CD14-positive monocyte (primary cell): ENCODE measurements at regions not wholly inside any gene's neighbourhood (a gene's known extent, or its start where the extent isn't known, plus 50 kb on each side); places are given as distances from the start of the nearest gene placed in this dataset.

Source experiments
- DNase-seq, 3 donors: peaks; one replicate each; pipeline ENCODE4 v3.0.0-alpha.2; 2011 to 2022
- H2AFZ ChIP-seq: 2 replicates; pipeline ENCODE4 v1.6.0; 2012; ENCODE audit warnings: mild to moderate bottlenecking, low read depth, low read length, inconsistent platforms; ENCODE audit not compliant: insufficient read depth, poor library complexity, severe bottlenecking
- H3K27ac ChIP-seq, 2 donors: 1 replicate in 1 of 2; 2 replicates in 1 of 2; pipeline ENCODE4 v1.5.1; 2012 to 2013; ENCODE audit warnings: low read length in 2 of 2, control low read depth in 1 of 2, inconsistent platforms in 1 of 2, low read depth in 1 of 2, mild to moderate bottlenecking in 1 of 2
- H3K27me3 ChIP-seq, 2 donors: one replicate each; pipeline versions ENCODE4 v1.6.0 to v1.6.1; 2011 to 2013; ENCODE audit warnings: low read length in 2 of 2; ENCODE audit not compliant: control insufficient read depth in 2 of 2, insufficient read depth in 2 of 2
- H3K36me3 ChIP-seq, 2 donors: replicated peaks in 1 of 2; 1 replicate in 1 of 2; 2 replicates in 1 of 2; pipeline versions ENCODE4 v1.5.1 to v1.6.1; 2012 to 2013; ENCODE audit warnings: low read length in 2 of 2, control low read depth in 1 of 2, inconsistent platforms in 1 of 2, mild to moderate bottlenecking in 1 of 2; ENCODE audit not compliant: insufficient read depth in 2 of 2, control insufficient read depth in 1 of 2
- H3K4me1 ChIP-seq, 2 donors: 1 replicate in 1 of 2; 2 replicates in 1 of 2; pipeline versions ENCODE4 v1.5.1 to v1.6.1; 2012 to 2013; ENCODE audit warnings: low read length in 2 of 2, control low read depth in 1 of 2, inconsistent platforms in 1 of 2, mild to moderate bottlenecking in 1 of 2, moderate library complexity in 1 of 2; ENCODE audit not compliant: insufficient read depth in 2 of 2, control insufficient read depth in 1 of 2
- H3K4me2 ChIP-seq: replicated peaks from 2 replicates; pipeline ENCODE3; 2012; ENCODE audit warnings: low read length, moderate library complexity, mild to moderate bottlenecking; ENCODE audit not compliant: poor library complexity, severe bottlenecking; ENCODE audit errors: extremely low read depth
- H3K4me3 ChIP-seq, 3 experiments: fragments of 200-600 bp in 1 of 3; sonication (generic) in 1 of 3; replicated peaks in 1 of 3; 1 replicate in 2 of 3; 2 replicates in 1 of 3; pipeline ENCODE4 v1.5.1; 2011 to 2013; ENCODE audit warnings: low read length in 3 of 3, mild to moderate bottlenecking in 3 of 3, control low read depth in 2 of 3, low read depth in 2 of 3, inconsistent platforms in 1 of 3, moderate library complexity in 1 of 3
- H3K79me2 ChIP-seq: 2 replicates; pipeline ENCODE4 v1.6.0; 2012; ENCODE audit warnings: mild to moderate bottlenecking, control low read depth, inconsistent platforms, low read length, moderate library complexity; ENCODE audit not compliant: insufficient read depth
- H3K9ac ChIP-seq: 2 replicates; pipeline ENCODE4 v1.6.0; 2017; ENCODE audit warnings: low read length, mild to moderate bottlenecking; ENCODE audit not compliant: insufficient read depth, poor library complexity, severe bottlenecking
- H3K9me3 ChIP-seq, 2 donors: replicated peaks in 1 of 2; 1 replicate in 1 of 2; 2 replicates in 1 of 2; pipeline versions ENCODE4 v1.5.1 to v1.6.1; 2012 to 2013; ENCODE audit warnings: low read length in 2 of 2, control low read depth in 1 of 2; ENCODE audit not compliant: control insufficient read depth in 1 of 2, insufficient read depth in 1 of 2
- H4K20me1 ChIP-seq: 2 replicates; pipeline ENCODE4 v1.6.0; 2012; ENCODE audit warnings: mild to moderate bottlenecking, low read length, control low read depth, moderate library complexity; ENCODE audit not compliant: insufficient read depth
- H3K27ac Mint-ChIP-seq, 7 donors: one replicate each; pipeline ENCODE4 v1.8.0; 2020; ENCODE audit warnings: mild to moderate bottlenecking in 7 of 7, mixed read lengths in 7 of 7, moderate library complexity in 6 of 7, inconsistent platforms in 2 of 7
- H3K27me3 Mint-ChIP-seq, 3 donors: one replicate each; pipeline ENCODE4 v1.8.0; 2021 to 2022; ENCODE audit warnings: low read depth in 3 of 3, mild to moderate bottlenecking in 3 of 3, mixed read lengths in 3 of 3, moderate library complexity in 3 of 3, inconsistent platforms in 1 of 3
- H3K36me3 Mint-ChIP-seq, 2 donors: one replicate each; pipeline ENCODE4 v1.8.0; 2020; ENCODE audit warnings: mixed read lengths in 2 of 2, inconsistent platforms in 1 of 2, mild to moderate bottlenecking in 1 of 2
- H3K4me1 Mint-ChIP-seq: one replicate; pipeline ENCODE4 v1.8.0; 2020; ENCODE audit warnings: mild to moderate bottlenecking, mixed read lengths
- H3K4me3 Mint-ChIP-seq, 2 donors: one replicate each; pipeline ENCODE4 v1.8.0; 2020; ENCODE audit warnings: mild to moderate bottlenecking in 2 of 2, mixed read lengths in 2 of 2, moderate library complexity in 1 of 2
- H3K9me3 Mint-ChIP-seq, 7 donors: one replicate each; pipeline ENCODE4 v1.8.0; 2020 to 2022; ENCODE audit warnings: mixed read lengths in 7 of 7, mild to moderate bottlenecking in 6 of 7, moderate library complexity in 6 of 7, inconsistent platforms in 2 of 7
- CTCF ChIP-seq: fragments of 200-600 bp; IDR thresholded peaks from one replicate; pipeline ENCODE4 v1.8.0; 2022; ENCODE audit warnings: antibody characterized with exemption, mild to moderate bottlenecking
- WGBS: methylation state at CpG from one replicate; pipeline ENCODE4 v1.1.5; 2013; ENCODE audit warnings: missing lambda C conversion rate; ENCODE audit not compliant: insufficient coverage; 5-methylcytosine and 5-hydroxymethylcytosine counted together
- intact Hi-C, 2 donors: fragments of 100-400 bp; cut with micrococcal nuclease; formaldehyde crosslinking; loops; one replicate each; pipeline versions ENCODE4 v1.15.0 to v1.15.1; 2023

- no peaks in the 10 kb centered on the region for H3K4me1 Mint-ChIP-seq
- no peak overlapping the region for H3K27ac ChIP-seq
- TF ChIP-seq CTCF: no peak
- intact Hi-C loops: no loop called here
- H4K20me1 ChIP-seq: no peaks in the 10 kb centered on the region
- H3K9me3 ChIP-seq: no peaks in the 10 kb centered on the region
- no peak overlapping the region for H3K4me3 Mint-ChIP-seq
- no peak overlapping the region for H2AFZ ChIP-seq
- H3K27me3 Mint-ChIP-seq: no peaks in the 10 kb centered on the region
- no peak for DNase-seq
- no peaks in the 10 kb centered on the region for H3K4me1 ChIP-seq
- H3K79me2 ChIP-seq: no peaks in the 10 kb centered on the region
- no peaks in the 10 kb centered on the region for H3K36me3 ChIP-seq
- peaks cover 0 to 13% (median 4%) of the 10 kb centered on the region in 7 donors for H3K9me3 Mint-ChIP-seq
- H3K27ac Mint-ChIP-seq: no peak overlapping the region
- H3K4me2 ChIP-seq: no peak overlapping the region
- H3K36me3 Mint-ChIP-seq: no peaks in the 10 kb centered on the region
- H3K4me3 ChIP-seq: no peak overlapping the region
- H3K27me3 ChIP-seq: no peaks in the 10 kb centered on the region
- H3K9ac ChIP-seq: no peak overlapping the region
- 22% methylated on average over 1 of the region's 2 CpGs for WGBS
These were observed 331.1 kb downstream of the MLLT3 start for GRCh38 chr9:20291201-20291600.

- no peak overlapping the region for H3K4me3 Mint-ChIP-seq
- intact Hi-C loops: no loop called here
- no peak overlapping the region for H3K9ac ChIP-seq
These were observed 332.0 kb downstream of the MLLT3 start for GRCh38 chr9:20290257-20290656.

More at GRCh38 chr9:20290257-20290656, 332.0 kb downstream of the MLLT3 start:
- Histone ChIP-seq H3K9me3 (no peaks in the 10 kb centered on the region), H2AFZ (no peak overlapping the region), H3K79me2 (no peaks in the 10 kb centered on the region), H3K36me3 (no peaks in the 10 kb centered on the region), H3K4me2 (no peak overlapping the region), H3K27me3 (no peaks in the 10 kb centered on the region), H4K20me1 (no peaks in the 10 kb centered on the region), H3K4me3 (no peak overlapping the region), H3K27ac (no peak overlapping the region), H3K4me1 (no peaks in the 10 kb centered on the region)
- DNase-seq: no peak
- Mint-ChIP-seq H3K9me3 (peaks cover 0 to 13% (median 4%) of the 10 kb centered on the region in 7 donors), H3K27ac (no peak overlapping the region), H3K27me3 (no peaks in the 10 kb centered on the region), H3K36me3 (no peaks in the 10 kb centered on the region), H3K4me1 (no peaks in the 10 kb centered on the region)
- TF ChIP-seq CTCF: no peak
- WGBS: 95% methylated on average over 6 of the region's 6 CpGs
